H1 (cell line): ENCODE measurements at regions not wholly inside any gene's neighbourhood (a gene's known extent, or its start where the extent isn't known, plus 50 kb on each side); places are given as distances from the start of the nearest gene placed in this dataset.
"Not testable (repeated sequence)": the region's sequence is repeated elsewhere in the genome, so short reads cannot be mapped to it uniquely, and the experiment has no call there.

ENCODE experiments used
- CTCF ChIA-PET: fragments of 300-600 bp; sonication (Branson Sonifier 250); formaldehyde crosslinking; loops from one replicate; lab custom pipeline; 2021; ENCODE audit not compliant: partially characterized antibody; lab: Charles Lee
- POLR2A ChIA-PET: fragments of 300-600 bp; sonication (Branson Sonifier 250); formaldehyde crosslinking; loops from one replicate; lab custom pipeline; 2021; ENCODE audit warnings: inconsistent platforms; ENCODE audit not compliant: partially characterized antibody; lab: Charles Lee
- DNase-seq, 2 experiments: peaks; one replicate each; pipeline versions ENCODE4 v3.0.0 to v3.0.0-alpha.2; 2010 to 2022; ENCODE audit warnings: low spot score in 2 of 2, low read depth in 1 of 2, mixed read lengths in 1 of 2
- FAIRE-seq: peaks from 2 replicates; lab custom pipeline; 2011; peaks lifted over from hg19 to GRCh38; lab: Jason Lieb, UNC
- H2AFZ ChIP-seq: 2 replicates; pipeline ENCODE4 v1.8.1; 2012; ENCODE audit warnings: low read length, inconsistent platforms
- H2AK5ac ChIP-seq: 2 replicates; pipeline ENCODE4 v1.6.1; 2013; ENCODE audit warnings: low read depth, low read length
- H2BK120ac ChIP-seq: replicated peaks from 2 replicates; pipeline ENCODE3; 2013; ENCODE audit warnings: low read depth, low read length, inconsistent platforms
- H2BK12ac ChIP-seq: 2 replicates; pipeline ENCODE4 v1.6.1; 2013; ENCODE audit warnings: low read depth, low read length
- H2BK15ac ChIP-seq: 2 replicates; pipeline ENCODE4 v1.6.1; 2013; ENCODE audit warnings: low read length
- H2BK20ac ChIP-seq: 2 replicates; pipeline ENCODE4 v1.6.1; 2013; ENCODE audit warnings: low read length
- H2BK5ac ChIP-seq: 2 replicates; pipeline ENCODE4 v1.6.1; 2013; ENCODE audit warnings: low read depth, low read length
- H3K14ac ChIP-seq: 2 replicates; pipeline ENCODE4 v1.6.1; 2013; ENCODE audit warnings: inconsistent platforms; ENCODE audit not compliant: insufficient read length
- H3K18ac ChIP-seq: 2 replicates; pipeline ENCODE4 v1.6.1; 2013; ENCODE audit warnings: low read length; ENCODE audit errors: extremely low read depth
- H3K23ac ChIP-seq: 2 replicates; pipeline ENCODE4 v1.6.1; 2013; ENCODE audit warnings: inconsistent platforms; ENCODE audit not compliant: insufficient read length
- H3K23me2 ChIP-seq: 2 replicates; pipeline ENCODE4 v1.6.1; 2013; ENCODE audit warnings: low read depth, low read length
- H3K27ac ChIP-seq: 2 replicates; pipeline ENCODE4 v1.6.1; 2011; ENCODE audit warnings: low read depth, low read length, inconsistent platforms
- H3K27me3 ChIP-seq, 4 experiments: replicated peaks in 1 of 4; 1 replicate in 1 of 4; 2 replicates in 3 of 4; pipeline versions ENCODE4 v1.6.1 to v1.8.1; 2011 to 2013; ENCODE audit warnings: low read length in 3 of 4, mild to moderate bottlenecking in 3 of 4, inconsistent platforms in 2 of 4, mixed read lengths in 2 of 4, moderate library complexity in 1 of 4; ENCODE audit not compliant: control insufficient read depth in 3 of 4, insufficient read depth in 3 of 4; ENCODE audit errors: extremely low read depth in 1 of 4
- H3K36me3 ChIP-seq, 4 experiments: 2 replicates each; pipeline versions ENCODE4 v1.6.1 to v1.8.1; 2011 to 2013; ENCODE audit warnings: mild to moderate bottlenecking in 4 of 4, low read length in 3 of 4, moderate library complexity in 2 of 4, control low read depth in 1 of 4, inconsistent platforms in 1 of 4; ENCODE audit not compliant: insufficient read depth in 4 of 4, control insufficient read depth in 2 of 4
- H3K4ac ChIP-seq: replicated peaks from 2 replicates; pipeline ENCODE3; 2013; ENCODE audit warnings: low read length, low read depth, mixed read lengths, inconsistent platforms; ENCODE audit not compliant: insufficient read length
- H3K4me1 ChIP-seq, 4 experiments: replicated peaks in 1 of 4; 1 replicate in 1 of 4; 2 replicates in 3 of 4; pipeline versions ENCODE4 v1.6.1 to v1.8.1; 2011 to 2013; ENCODE audit warnings: low read length in 3 of 4, inconsistent platforms in 2 of 4, mixed read lengths in 1 of 4; ENCODE audit not compliant: insufficient read depth in 4 of 4, control insufficient read depth in 3 of 4
- H3K4me2 ChIP-seq, 2 experiments: 2 replicates each; pipeline versions ENCODE4 v1.6.1 to v1.8.1; 2011 to 2013; ENCODE audit warnings: low read depth in 2 of 2, low read length in 2 of 2, control low read depth in 1 of 2, inconsistent platforms in 1 of 2, mild to moderate bottlenecking in 1 of 2; ENCODE audit not compliant: insufficient read depth in 1 of 2
- H3K4me3 ChIP-seq, 4 experiments: fragments of 200-600, 300-600 bp in 1 of 4; sonication (generic), shearing (Covaris generic), sonication (Bioruptor Twin) in 1 of 4; 2 replicates each; pipeline versions ENCODE4 v1.5.1 to v1.8.1; 2011 to 2016; ENCODE audit warnings: low read length in 4 of 4, low read depth in 3 of 4, control low read depth in 2 of 4, inconsistent platforms in 2 of 4, mild to moderate bottlenecking in 2 of 4, mixed read lengths in 1 of 4, moderate library complexity in 1 of 4; ENCODE audit not compliant: insufficient read depth in 2 of 4; ENCODE audit errors: extremely low read depth in 1 of 4
- H3K56ac ChIP-seq: replicated peaks from 2 replicates; pipeline ENCODE3; 2013; ENCODE audit warnings: low read depth, mild to moderate bottlenecking, mixed read lengths, low read length, inconsistent platforms; ENCODE audit not compliant: insufficient read length
- H3K79me1 ChIP-seq: 2 replicates; pipeline ENCODE4 v1.6.1; 2013; ENCODE audit warnings: low read depth, low read length, control low read depth
- H3K79me2 ChIP-seq, 2 experiments: 2 replicates each; pipeline versions ENCODE4 v1.6.1 to v1.8.1; 2012 to 2013; ENCODE audit warnings: low read length in 2 of 2, mild to moderate bottlenecking in 2 of 2, inconsistent platforms in 1 of 2; ENCODE audit not compliant: insufficient read depth in 2 of 2, control insufficient read depth in 1 of 2
- H3K9ac ChIP-seq, 4 experiments: replicated peaks in 1 of 4; 1 replicate in 1 of 4; 2 replicates in 3 of 4; pipeline versions ENCODE4 v1.6.1 to v1.8.1; 2011 to 2013; ENCODE audit warnings: low read depth in 3 of 4, low read length in 3 of 4, control low read depth in 2 of 4, mild to moderate bottlenecking in 2 of 4, moderate library complexity in 2 of 4, inconsistent platforms in 1 of 4; ENCODE audit errors: extremely low read depth in 1 of 4
- H3K9me3 ChIP-seq, 2 experiments: 2 replicates each; pipeline versions ENCODE4 v1.6.1 to v1.8.1; 2012 to 2013; ENCODE audit warnings: mild to moderate bottlenecking in 2 of 2, moderate library complexity in 2 of 2, control low read depth in 1 of 2, inconsistent platforms in 1 of 2, low read depth in 1 of 2, low read length in 1 of 2, mixed read lengths in 1 of 2; ENCODE audit not compliant: insufficient read depth in 2 of 2
- H4K20me1 ChIP-seq, 2 experiments: replicated peaks in 1 of 2; 2 replicates each; pipeline versions ENCODE3 to v1.8.1; 2011 to 2013; ENCODE audit warnings: inconsistent platforms in 2 of 2, low read length in 2 of 2, mild to moderate bottlenecking in 1 of 2; ENCODE audit not compliant: insufficient read depth in 2 of 2, control insufficient read depth in 1 of 2
- H4K5ac ChIP-seq: 2 replicates; pipeline ENCODE4 v1.6.1; 2013; ENCODE audit warnings: low read length, low read depth, mixed read lengths, inconsistent platforms; ENCODE audit not compliant: insufficient read length
- H4K8ac ChIP-seq: 2 replicates; pipeline ENCODE4 v1.8.0; 2013; ENCODE audit warnings: mild to moderate bottlenecking, moderate library complexity, low read length, inconsistent platforms; ENCODE audit not compliant: insufficient read depth; ENCODE audit errors: extremely low read depth
- H4K91ac ChIP-seq: replicated peaks from 2 replicates; pipeline ENCODE3; 2013; ENCODE audit warnings: low read length, mixed read lengths, inconsistent platforms; ENCODE audit not compliant: insufficient read length
- CTCF ChIP-seq, 3 experiments: IDR thresholded peaks; 1 replicate in 2 of 3; 2 replicates in 1 of 3; pipeline versions ENCODE4 v1.5.1 to v1.6.1; 2011; ENCODE audit warnings: low read length in 3 of 3, mild to moderate bottlenecking in 3 of 3, inconsistent platforms in 2 of 3, low read depth in 1 of 3, moderate library complexity in 1 of 3; ENCODE audit not compliant: insufficient read depth in 1 of 3; ENCODE audit errors: control extremely low read depth in 1 of 3
- POLR2AphosphoS5 ChIP-seq: IDR thresholded peaks from 2 replicates; pipeline ENCODE4 v1.6.1; 2011; ENCODE audit warnings: low read depth, low read length
- RXRA ChIP-seq: IDR thresholded peaks from 2 replicates; pipeline ENCODE4 v1.6.1; 2011; ENCODE audit warnings: low read depth, mild to moderate bottlenecking, low read length, moderate library complexity; ENCODE audit not compliant: insufficient read depth
- SP4 ChIP-seq: IDR thresholded peaks from 2 replicates; pipeline ENCODE4 v1.6.1; 2012; ENCODE audit warnings: low read length, inconsistent platforms
- TAF1 ChIP-seq: IDR thresholded peaks from 2 replicates; pipeline ENCODE4 v1.6.1; 2011; ENCODE audit warnings: mild to moderate bottlenecking, low read depth, low read length
- TAF7 ChIP-seq: optimal IDR thresholded peaks from 2 replicates; pipeline ENCODE3; 2011; ENCODE audit warnings: low read depth, mild to moderate bottlenecking, inconsistent platforms, low read length, moderate library complexity, borderline replicate concordance
- whole genome bisulfite sequencing, 2 experiments: shearing (Covaris generic) in 1 of 2; methylation state at CpG; one replicate each; pipeline versions ENCODE4 v1.1.6 to v1.1.7; 2013 to 2015; ENCODE audit warnings: low lambda C conversion rate in 2 of 2, mixed read lengths in 2 of 2, inconsistent platforms in 1 of 2, low coverage in 1 of 2, missing lambda C conversion rate in 1 of 2; ENCODE audit not compliant: insufficient replicate concordance in 2 of 2, insufficient coverage in 1 of 2, insufficient read length in 1 of 2; ENCODE audit errors: extremely low coverage in 1 of 2, missing lambda C conversion rate in 1 of 2; 5-methylcytosine and 5-hydroxymethylcytosine counted together

GRCh38 chr18:25531207-25531606 is 179.2 kb upstream of the ZNF521 start (continued):
- TF ChIP-seq POLR2AphosphoS5 (no peak), TAF1 (no peak), TAF7 (no peak), SP4 (no peak), RXRA (no peak), CTCF (IDR thresholded peaks at IDR 0.05; ENCODE audit: control extremely low read depth in 1 of 3, insufficient read depth in 1 of 3, low read depth in 1 of 3, low read length in 3 of 3) (no peak)

GRCh38 chr18:25525789-25526188 is 173.8 kb upstream of the ZNF521 start:
- H4K20me1 ChIP-seq, H2AFZ ChIP-seq, H4K91ac ChIP-seq, H3K18ac ChIP-seq, H3K14ac ChIP-seq, H3K9ac ChIP-seq, H2BK5ac ChIP-seq, H3K79me1 ChIP-seq, H2BK20ac ChIP-seq, H2BK120ac ChIP-seq, H3K9me3 ChIP-seq, H3K27ac ChIP-seq, H3K4me1 ChIP-seq, H2AK5ac ChIP-seq, H3K4ac ChIP-seq, H3K4me3 ChIP-seq, H2BK12ac ChIP-seq, H4K8ac ChIP-seq, H3K27me3 ChIP-seq, H3K23ac ChIP-seq, POLR2A ChIA-PET, H3K23me2 ChIP-seq, H3K79me2 ChIP-seq, FAIRE-seq, H3K56ac ChIP-seq, DNase-seq, H3K36me3 ChIP-seq, H2BK15ac ChIP-seq, H3K4me2 ChIP-seq, H4K5ac ChIP-seq, CTCF ChIA-PET: not testable (repeated sequence)
- WGBS, 2 experiments = no CpG with 5 or more reads among the region's 1 CpG
